Effector memory CD8-positive, alpha-beta T cell (primary cell): ENCODE measurements at regions not wholly inside any gene's neighbourhood (a gene's known extent, or its start where the extent isn't known, plus 50 kb on each side); places are given as distances from the start of the nearest gene placed in this dataset.
A peak's percentile ranks its signal among the peaks of the same experiment; 100 is the strongest.

Experiments
- ATAC-seq: fragments of 150-1000 bp; cut with Tn5 transposase; replicated peaks from 2 replicates; pipeline ENCODE4 v1.10.0; 2021; ENCODE audit warnings: mild to moderate bottlenecking, moderate library complexity
- DNase-seq, 3 experiments: peaks; one replicate each; pipeline ENCODE4 v3.0.0; 2021
- H3K27ac Mint-ChIP-seq, 2 donors: one replicate each; pipeline ENCODE4 v1.8.0; 2022; ENCODE audit warnings: mild to moderate bottlenecking in 2 of 2, mixed read lengths in 2 of 2, moderate library complexity in 2 of 2
- H3K27me3 Mint-ChIP-seq, 2 donors: one replicate each; pipeline ENCODE4 v1.8.0; 2022; ENCODE audit warnings: mixed read lengths in 2 of 2
- H3K36me3 Mint-ChIP-seq: one replicate; pipeline ENCODE4 v1.8.0; 2022; ENCODE audit warnings: mild to moderate bottlenecking, moderate library complexity, mixed read lengths; ENCODE audit not compliant: insufficient read depth
- H3K4me1 Mint-ChIP-seq, 2 donors: one replicate each; pipeline ENCODE4 v1.8.0; 2022; ENCODE audit warnings: low read depth in 2 of 2, mixed read lengths in 2 of 2
- H3K4me3 Mint-ChIP-seq, 2 donors: one replicate each; pipeline ENCODE4 v1.8.0; 2022; ENCODE audit warnings: mild to moderate bottlenecking in 2 of 2, mixed read lengths in 2 of 2, moderate library complexity in 2 of 2
- H3K9me3 Mint-ChIP-seq, 2 donors: one replicate each; pipeline ENCODE4 v1.8.0; 2022; ENCODE audit warnings: mixed read lengths in 2 of 2

- H3K4me3 Mint-ChIP-seq = peak overlapping the region in 1 of 2 donors; percentile 29
- DNase-seq (peak; percentile 56 to 60 (median 59)), ATAC-seq (peak; percentile 81)
Observed at GRCh38 chr11:135075740-135076139, 663.7 kb upstream of the B3GAT1 start.

GRCh38 chr11:135074397-135074998 lies 662.5 kb upstream of the B3GAT1 start:
- no peak for DNase-seq
- H3K36me3 Mint-ChIP-seq = peaks cover 5% of the 10 kb centered on the region
- H3K9me3 Mint-ChIP-seq = no peaks in the 10 kb centered on the region
- ATAC-seq = no peak
- H3K27me3 Mint-ChIP-seq = peaks cover 26 to 31% of the 10 kb centered on the region in 2 donors
- no peak overlapping the region for H3K4me3 Mint-ChIP-seq
- H3K27ac Mint-ChIP-seq = no peak overlapping the region
- no peaks in the 10 kb centered on the region for H3K4me1 Mint-ChIP-seq

More at GRCh38 chr11:135075740-135076139, 663.7 kb upstream of the B3GAT1 start:
- Mint-ChIP-seq H3K27ac (no peak overlapping the region), H3K27me3 (peaks cover 18 to 19% of the 10 kb centered on the region in 2 donors), H3K36me3 (peaks cover 5% of the 10 kb centered on the region), H3K9me3 (no peaks in the 10 kb centered on the region), H3K4me1 (no peaks in the 10 kb centered on the region)

GRCh38 chr11:135073870-135074269 lies 661.8 kb upstream of the B3GAT1 start:
- H3K27me3 Mint-ChIP-seq = peaks cover 30 to 32% of the 10 kb centered on the region in 2 donors
- DNase-seq = no peak
- H3K9me3 Mint-ChIP-seq = no peaks in the 10 kb centered on the region
- no peak overlapping the region for H3K4me3 Mint-ChIP-seq
- ATAC-seq = no peak
- no peak overlapping the region for H3K27ac Mint-ChIP-seq
- H3K4me1 Mint-ChIP-seq = no peaks in the 10 kb centered on the region
- peaks cover 5% of the 10 kb centered on the region for H3K36me3 Mint-ChIP-seq

- Mint-ChIP-seq H3K9me3 (no peaks in the 10 kb centered on the region), H3K36me3 (peaks cover 5% of the 10 kb centered on the region), H3K4me3 (no peak overlapping the region), H3K27me3 (peaks cover 30 to 32% of the 10 kb centered on the region in 2 donors), H3K27ac (no peak overlapping the region), H3K4me1 (no peaks in the 10 kb centered on the region)
- no peak for ATAC-seq
- no peak for DNase-seq
Observed at GRCh38 chr11:135073381-135073780, 661.3 kb upstream of the B3GAT1 start.

GRCh38 chr11:135069890-135070289 lies 657.8 kb upstream of the B3GAT1 start:
- ATAC-seq (no peak), DNase-seq (no peak)
- peaks cover 35 to 52% of the 10 kb centered on the region in 2 donors for H3K27me3 Mint-ChIP-seq
- no peaks in the 10 kb centered on the region for H3K36me3 Mint-ChIP-seq
- no peak overlapping the region for H3K27ac Mint-ChIP-seq
- H3K9me3 Mint-ChIP-seq = no peaks in the 10 kb centered on the region
- H3K4me1 Mint-ChIP-seq = no peaks in the 10 kb centered on the region
- no peak overlapping the region for H3K4me3 Mint-ChIP-seq

GRCh38 chr11:135069063-135069462 lies 657.0 kb upstream of the B3GAT1 start:
- no peak overlapping the region for H3K27ac Mint-ChIP-seq
- no peaks in the 10 kb centered on the region for H3K36me3 Mint-ChIP-seq
- H3K27me3 Mint-ChIP-seq = peaks cover 35 to 52% of the 10 kb centered on the region in 2 donors
- no peaks in the 10 kb centered on the region for H3K4me1 Mint-ChIP-seq
- ATAC-seq (no peak), DNase-seq (no peak)
- no peak overlapping the region for H3K4me3 Mint-ChIP-seq
- no peaks in the 10 kb centered on the region for H3K9me3 Mint-ChIP-seq

GRCh38 chr11:135062994-135063393 lies 651.0 kb upstream of the B3GAT1 start:
- ATAC-seq = no peak
- H3K9me3 Mint-ChIP-seq = peaks cover 9 to 22% of the 10 kb centered on the region in 2 donors
- no peak overlapping the region for H3K4me3 Mint-ChIP-seq
- H3K36me3 Mint-ChIP-seq = peaks cover 2% of the 10 kb centered on the region
- DNase-seq = no peak
- no peaks in the 10 kb centered on the region for H3K4me1 Mint-ChIP-seq
- no peak overlapping the region for H3K27ac Mint-ChIP-seq
- peaks cover 18 to 43% of the 10 kb centered on the region in 2 donors for H3K27me3 Mint-ChIP-seq

GRCh38 chr11:135061166-135061565 lies 649.1 kb upstream of the B3GAT1 start:
- peaks cover 9 to 22% of the 10 kb centered on the region in 2 donors for H3K9me3 Mint-ChIP-seq
- DNase-seq = no peak
- peaks cover 2% of the 10 kb centered on the region for H3K36me3 Mint-ChIP-seq
- no peak for ATAC-seq
- no peak overlapping the region for H3K4me3 Mint-ChIP-seq
- H3K27ac Mint-ChIP-seq = no peak overlapping the region
- peaks cover 23 to 46% of the 10 kb centered on the region in 2 donors for H3K27me3 Mint-ChIP-seq
- H3K4me1 Mint-ChIP-seq = no peaks in the 10 kb centered on the region

- no peak overlapping the region for H3K27ac Mint-ChIP-seq
- H3K4me1 Mint-ChIP-seq = no peaks in the 10 kb centered on the region
- no peaks in the 10 kb centered on the region for H3K36me3 Mint-ChIP-seq
- H3K9me3 Mint-ChIP-seq = peaks cover 0 to 2% of the 10 kb centered on the region in 2 donors
- DNase-seq (no peak), ATAC-seq (no peak)
- H3K27me3 Mint-ChIP-seq = peaks cover 10 to 45% of the 10 kb centered on the region in 2 donors
- no peak overlapping the region for H3K4me3 Mint-ChIP-seq
Observed at GRCh38 chr11:135046986-135047385, 634.9 kb upstream of the B3GAT1 start.

- ATAC-seq (no peak), DNase-seq (no peak)
- no peak overlapping the region for H3K4me3 Mint-ChIP-seq
- H3K9me3 Mint-ChIP-seq = peaks cover 0 to 2% of the 10 kb centered on the region in 2 donors
- no peaks in the 10 kb centered on the region for H3K36me3 Mint-ChIP-seq
- H3K4me1 Mint-ChIP-seq = no peaks in the 10 kb centered on the region
- peaks cover 6 to 41% of the 10 kb centered on the region in 2 donors for H3K27me3 Mint-ChIP-seq
- no peak overlapping the region for H3K27ac Mint-ChIP-seq
Observed at GRCh38 chr11:135046556-135046955, 634.5 kb upstream of the B3GAT1 start.

- Mint-ChIP-seq H3K36me3 (no peaks in the 10 kb centered on the region), H3K9me3 (no peaks in the 10 kb centered on the region), H3K27me3 (peaks cover 7 to 26% of the 10 kb centered on the region in 2 donors), H3K4me1 (no peaks in the 10 kb centered on the region), H3K4me3 (no peak overlapping the region), H3K27ac (no peak overlapping the region)
- no peak for ATAC-seq
- no peak for DNase-seq
Observed at GRCh38 chr11:135043434-135043833, 631.4 kb upstream of the B3GAT1 start.

- Mint-ChIP-seq H3K9me3 (peaks cover 0 to 8% of the 10 kb centered on the region in 2 donors), H3K27ac (no peak overlapping the region), H3K4me1 (no peaks in the 10 kb centered on the region), H3K4me3 (no peak overlapping the region), H3K36me3 (no peaks in the 10 kb centered on the region), H3K27me3 (peaks cover 16 to 34% of the 10 kb centered on the region in 2 donors)
- DNase-seq = no peak
- no peak for ATAC-seq
Observed at GRCh38 chr11:135037828-135038227, 625.8 kb upstream of the B3GAT1 start.

GRCh38 chr11:135036488-135037297 lies 624.7 kb upstream of the B3GAT1 start:
- H3K4me1 Mint-ChIP-seq = no peaks in the 10 kb centered on the region
- peaks cover 24 to 46% of the 10 kb centered on the region in 2 donors for H3K27me3 Mint-ChIP-seq
- H3K4me3 Mint-ChIP-seq = no peak overlapping the region
- ATAC-seq = no peak
- peaks cover 0 to 8% of the 10 kb centered on the region in 2 donors for H3K9me3 Mint-ChIP-seq
- DNase-seq = no peak
- no peak overlapping the region for H3K27ac Mint-ChIP-seq
- no peaks in the 10 kb centered on the region for H3K36me3 Mint-ChIP-seq

- H3K36me3 Mint-ChIP-seq = no peaks in the 10 kb centered on the region
- DNase-seq (no peak), ATAC-seq (no peak)
- no peak overlapping the region for H3K27ac Mint-ChIP-seq
- H3K27me3 Mint-ChIP-seq = peaks cover 24 to 57% of the 10 kb centered on the region in 2 donors
- H3K4me1 Mint-ChIP-seq = no peaks in the 10 kb centered on the region
- peaks cover 0 to 8% of the 10 kb centered on the region in 2 donors for H3K9me3 Mint-ChIP-seq
- H3K4me3 Mint-ChIP-seq = no peak overlapping the region
Observed at GRCh38 chr11:135035282-135035681, 623.2 kb upstream of the B3GAT1 start.
